Fibroblast of pulmonary artery (primary cell): ENCODE measurements at regions not wholly inside any gene's neighbourhood (a gene's known extent, or its start where the extent isn't known, plus 50 kb on each side); places are given as distances from the start of the nearest gene placed in this dataset.

Experiments
- DNase-seq: peaks from one replicate; pipeline ENCODE4 v3.0.0-alpha.2; 2010; ENCODE audit warnings: low read depth
- H3K4me3 ChIP-seq: replicated peaks from 2 replicates; pipeline ENCODE4 v1.5.1; 2011; ENCODE audit warnings: low read depth, mild to moderate bottlenecking, control low read depth, low read length, moderate library complexity
- TF ChIP-seq, protein P1 (sequence below): IDR thresholded peaks from 2 replicates; pipeline ENCODE4 v1.5.1; 2011; ENCODE audit warnings: mild to moderate bottlenecking, control low read depth, low read length, inconsistent platforms; ENCODE audit errors: missing control alignments

DNA sequence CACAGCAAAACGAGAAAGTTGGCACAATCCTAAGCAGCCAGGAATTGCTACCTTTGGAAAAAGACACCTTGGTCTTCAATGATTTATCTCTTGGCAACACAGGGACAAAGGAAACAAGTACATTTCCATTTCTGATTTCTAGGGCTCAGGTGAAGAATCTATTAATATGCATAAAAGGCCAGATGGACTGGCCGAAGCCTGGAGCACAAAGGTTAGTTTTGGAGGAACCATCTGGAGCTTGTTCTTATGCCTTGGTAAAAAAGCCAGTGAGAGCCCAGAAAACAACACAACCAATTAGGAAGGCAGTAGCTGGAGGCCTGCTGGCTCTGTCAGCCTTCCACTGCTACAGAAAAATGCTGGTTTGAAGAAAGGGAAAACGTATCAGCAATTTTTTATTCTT lies 713.5 kb upstream of the API5 start:
- TF ChIP-seq, protein P1, sequence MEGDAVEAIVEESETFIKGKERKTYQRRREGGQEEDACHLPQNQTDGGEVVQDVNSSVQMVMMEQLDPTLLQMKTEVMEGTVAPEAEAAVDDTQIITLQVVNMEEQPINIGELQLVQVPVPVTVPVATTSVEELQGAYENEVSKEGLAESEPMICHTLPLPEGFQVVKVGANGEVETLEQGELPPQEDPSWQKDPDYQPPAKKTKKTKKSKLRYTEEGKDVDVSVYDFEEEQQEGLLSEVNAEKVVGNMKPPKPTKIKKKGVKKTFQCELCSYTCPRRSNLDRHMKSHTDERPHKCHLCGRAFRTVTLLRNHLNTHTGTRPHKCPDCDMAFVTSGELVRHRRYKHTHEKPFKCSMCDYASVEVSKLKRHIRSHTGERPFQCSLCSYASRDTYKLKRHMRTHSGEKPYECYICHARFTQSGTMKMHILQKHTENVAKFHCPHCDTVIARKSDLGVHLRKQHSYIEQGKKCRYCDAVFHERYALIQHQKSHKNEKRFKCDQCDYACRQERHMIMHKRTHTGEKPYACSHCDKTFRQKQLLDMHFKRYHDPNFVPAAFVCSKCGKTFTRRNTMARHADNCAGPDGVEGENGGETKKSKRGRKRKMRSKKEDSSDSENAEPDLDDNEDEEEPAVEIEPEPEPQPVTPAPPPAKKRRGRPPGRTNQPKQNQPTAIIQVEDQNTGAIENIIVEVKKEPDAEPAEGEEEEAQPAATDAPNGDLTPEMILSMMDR = no peak
- no peak overlapping the region for H3K4me3 ChIP-seq
- no peak for DNase-seq

DNA sequence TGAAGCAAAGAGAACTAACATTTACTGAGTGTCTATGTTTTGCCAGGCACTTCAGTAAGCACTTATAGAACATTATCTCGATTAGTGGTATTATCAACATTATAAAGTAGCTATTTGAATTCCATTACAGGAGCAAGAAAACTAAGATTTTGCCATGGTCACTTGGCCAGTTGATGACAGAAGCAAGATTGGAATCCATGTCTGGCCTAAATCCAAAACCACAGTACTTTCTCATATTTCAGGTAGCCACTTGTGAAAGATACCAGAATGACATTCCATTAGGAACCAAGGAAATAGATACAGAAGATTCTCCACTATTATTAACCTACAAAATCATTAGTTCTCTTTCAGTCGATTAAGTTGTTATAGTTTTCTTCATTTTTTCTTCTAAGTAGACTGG lies 691.0 kb upstream of the API5 start:
- H3K4me3 ChIP-seq = no peak overlapping the region
- no peak for DNase-seq

DNA sequence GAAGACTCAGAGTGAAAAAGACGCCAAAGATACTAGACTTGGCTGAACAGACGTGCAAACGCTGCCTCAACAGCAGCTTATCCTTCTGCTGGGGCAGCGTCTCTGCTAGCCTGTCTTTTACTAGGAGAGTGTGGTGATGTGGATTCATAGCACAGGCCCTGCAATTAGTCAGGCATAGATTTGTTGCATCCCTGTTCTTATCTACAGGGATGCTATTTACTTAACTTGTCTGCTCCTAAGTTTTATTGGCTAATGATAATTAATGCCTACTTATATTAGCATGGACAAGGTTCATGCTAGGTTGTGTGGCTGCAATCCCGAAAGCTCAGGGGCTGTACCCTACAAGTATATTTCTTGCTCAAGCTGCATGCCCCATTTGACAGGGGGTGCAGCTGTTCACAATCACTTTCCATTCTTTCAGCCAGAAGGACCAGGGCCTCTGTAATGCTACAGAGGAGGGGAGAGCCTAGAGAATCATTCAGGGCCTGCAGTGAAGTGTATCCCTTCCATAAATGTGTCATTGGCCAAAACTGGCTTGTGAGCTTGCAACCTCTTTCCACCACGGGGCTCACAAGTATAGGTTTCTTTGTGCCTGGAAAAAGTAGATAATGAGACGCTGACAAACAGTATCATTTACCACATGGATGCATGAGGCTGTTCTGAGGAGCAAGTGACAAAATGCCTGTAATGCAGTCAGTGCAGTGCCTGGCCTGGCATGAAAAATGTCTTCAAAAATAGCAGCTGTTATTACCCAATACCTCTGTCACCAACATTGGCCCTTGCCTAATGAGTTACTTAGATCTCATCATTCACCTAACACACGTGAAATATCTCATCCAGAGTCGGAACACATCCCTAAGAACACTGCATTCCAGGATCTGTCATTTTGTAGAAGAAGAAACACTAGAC lies 685.8 kb upstream of the API5 start:
- no peak for DNase-seq
- TF ChIP-seq, protein P1 = no peak
- no peak overlapping the region for H3K4me3 ChIP-seq

More for the DNA sequence above, 691.0 kb upstream of the API5 start:
- TF ChIP-seq, protein P1 = no peak

DNA sequence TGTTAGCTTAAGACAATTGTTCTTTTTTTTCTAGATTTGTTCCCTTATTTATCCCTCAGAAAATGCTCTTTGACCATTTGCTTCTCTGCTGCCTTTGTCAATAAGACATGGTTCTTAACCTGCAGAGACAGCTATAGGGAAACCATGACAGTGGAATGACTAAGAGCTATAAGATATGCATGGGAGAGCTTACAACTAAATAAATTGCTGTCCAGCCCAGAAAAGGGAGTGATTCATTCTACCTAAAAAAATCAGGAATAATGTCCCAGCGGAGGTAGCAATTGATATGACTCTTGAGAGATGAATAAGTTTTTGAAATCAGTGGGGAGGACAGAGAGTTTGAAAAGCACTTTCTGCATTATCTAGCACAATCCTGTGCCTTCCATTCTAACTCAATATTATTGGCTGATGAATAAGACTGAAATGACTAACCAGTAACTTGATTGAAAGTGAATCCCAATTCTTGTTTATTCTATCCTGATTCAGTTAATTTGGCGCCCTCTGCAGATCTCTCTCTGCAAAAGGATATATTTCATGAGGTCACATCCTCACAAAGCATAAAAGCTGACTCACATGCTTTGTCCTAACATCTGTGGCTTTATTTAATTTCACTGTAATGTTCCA lies 680.5 kb upstream of the API5 start:
- no peak overlapping the region for H3K4me3 ChIP-seq
- TF ChIP-seq, protein P1 = no peak
- peak; percentile 22 for DNase-seq

DNA sequence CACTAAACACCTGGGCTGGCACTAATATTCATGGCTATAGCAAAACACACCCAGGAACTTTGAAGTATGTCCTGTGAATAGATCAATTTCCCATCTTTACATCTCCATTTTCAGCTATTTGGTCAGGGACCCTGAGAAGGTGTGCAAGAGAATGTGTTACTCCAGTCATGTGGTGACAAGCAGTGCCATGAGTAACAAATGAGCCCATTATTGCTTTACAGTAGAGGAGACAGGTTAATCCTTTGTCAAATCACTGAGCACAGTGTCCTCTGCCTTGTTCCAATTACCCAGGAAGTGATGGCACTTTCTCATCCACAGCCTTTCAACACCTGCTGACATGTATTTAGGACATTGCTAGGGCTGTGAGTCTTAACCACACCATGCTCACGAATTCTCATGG lies 664.8 kb upstream of the API5 start:
- TF ChIP-seq, protein P1 = no peak
- no peak for DNase-seq

DNA sequence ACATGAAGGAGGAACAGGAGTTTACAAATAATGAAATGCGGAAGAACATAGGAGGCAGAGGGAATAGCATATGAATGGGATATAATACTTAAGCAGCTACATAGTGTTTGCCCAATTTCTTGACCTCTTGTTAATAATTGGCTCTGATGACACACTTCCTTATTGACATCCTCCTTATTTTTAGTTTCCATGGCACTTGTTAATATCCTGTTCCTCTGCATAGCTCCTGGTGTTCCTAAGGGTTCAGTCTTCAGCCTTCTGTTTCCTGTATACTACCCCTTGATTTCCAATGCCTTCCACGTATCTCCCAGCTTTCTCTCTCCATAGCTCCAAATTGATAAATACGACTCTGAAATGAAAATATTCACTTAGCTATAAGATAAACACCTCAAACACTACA lies 663.8 kb upstream of the API5 start:
- TF ChIP-seq, protein P1 = no peak

More for the DNA sequence above, 664.8 kb upstream of the API5 start:
- H3K4me3 ChIP-seq = no peak overlapping the region

More for the DNA sequence above, 663.8 kb upstream of the API5 start:
- H3K4me3 ChIP-seq = no peak overlapping the region
- no peak for DNase-seq
